A549 (cell line): ENCODE measurements at regions not wholly inside any gene's neighbourhood (a gene's known extent, or its start where the extent isn't known, plus 50 kb on each side); places are given as distances from the start of the nearest gene placed in this dataset.

Experiments
- CEBPB ChIP-seq, 2 experiments: fragments of >200 bp in 1 of 2; sonication (Bioruptor Twin) in 1 of 2; formaldehyde crosslinking in 1 of 2; IDR thresholded peaks; 2 replicates each; pipeline ENCODE4 v1.6.1; 2012 to 2016
- CHD2 ChIP-seq: fragments of 150-350 bp; IDR thresholded peaks from 2 replicates; pipeline ENCODE4 v1.6.1; 2014; ENCODE audit warnings: low read length; ENCODE audit not compliant: partially characterized antibody
- FOSL2 ChIP-seq, 2 experiments: fragments of 450-650 bp in 1 of 2; fragments of >200 bp in 1 of 2; sonication (Bioruptor Twin) in 1 of 2; formaldehyde crosslinking; IDR thresholded peaks; 2 replicates each; pipeline versions ENCODE4 v1.5.0 to v1.6.1; 2016 to 2020; ENCODE audit warnings: mild to moderate bottlenecking in 1 of 2, moderate library complexity in 1 of 2
- HEYL ChIP-seq: fragments of 250-450 bp; sonication (Bioruptor Pico); IDR thresholded peaks from 2 replicates; pipeline ENCODE4 v1.8.0; 2021; ENCODE audit warnings: mild to moderate bottlenecking, moderate library complexity
- JUN ChIP-seq, 2 experiments: fragments of >200 bp; sonication (Bioruptor Twin); formaldehyde crosslinking; IDR thresholded peaks; 2 replicates in 1 of 2; 3 replicates in 1 of 2; pipeline ENCODE4 v1.6.1; 2016 to 2017
- MYC ChIP-seq: IDR thresholded peaks from 2 replicates; pipeline ENCODE4 v1.6.1; 2012; ENCODE audit warnings: mild to moderate bottlenecking, inconsistent platforms, low read length, improper control_type of control experiment, borderline replicate concordance
- POLR2A ChIP-seq: IDR thresholded peaks from 2 replicates; pipeline ENCODE4 v1.6.1; 2012; ENCODE audit warnings: mild to moderate bottlenecking, low read length
- RAD21 ChIP-seq, 2 experiments: fragments of >200 bp in 1 of 2; sonication (Bioruptor Twin) in 1 of 2; formaldehyde crosslinking in 1 of 2; IDR thresholded peaks in 1 of 2; conservative IDR thresholded peaks in 1 of 2; 2 replicates in 1 of 2; 3 replicates in 1 of 2; pipeline ENCODE4 v1.6.1; 2012 to 2018; ENCODE audit warnings: inconsistent platforms in 1 of 2
- TF ChIP-seq, protein P1 (sequence below): fragments of >200 bp; sonication (Bioruptor Twin); formaldehyde crosslinking; IDR thresholded peaks from 3 replicates; pipeline ENCODE4 v1.5.1; 2016
- TF ChIP-seq, protein P2 (sequence below): fragments of 200-600 bp; sonication (generic); IDR thresholded peaks from 2 replicates; pipeline ENCODE4 v1.6.1; 2016; ENCODE audit warnings: antibody characterized with exemption, mild to moderate bottlenecking, moderate library complexity

DNA sequence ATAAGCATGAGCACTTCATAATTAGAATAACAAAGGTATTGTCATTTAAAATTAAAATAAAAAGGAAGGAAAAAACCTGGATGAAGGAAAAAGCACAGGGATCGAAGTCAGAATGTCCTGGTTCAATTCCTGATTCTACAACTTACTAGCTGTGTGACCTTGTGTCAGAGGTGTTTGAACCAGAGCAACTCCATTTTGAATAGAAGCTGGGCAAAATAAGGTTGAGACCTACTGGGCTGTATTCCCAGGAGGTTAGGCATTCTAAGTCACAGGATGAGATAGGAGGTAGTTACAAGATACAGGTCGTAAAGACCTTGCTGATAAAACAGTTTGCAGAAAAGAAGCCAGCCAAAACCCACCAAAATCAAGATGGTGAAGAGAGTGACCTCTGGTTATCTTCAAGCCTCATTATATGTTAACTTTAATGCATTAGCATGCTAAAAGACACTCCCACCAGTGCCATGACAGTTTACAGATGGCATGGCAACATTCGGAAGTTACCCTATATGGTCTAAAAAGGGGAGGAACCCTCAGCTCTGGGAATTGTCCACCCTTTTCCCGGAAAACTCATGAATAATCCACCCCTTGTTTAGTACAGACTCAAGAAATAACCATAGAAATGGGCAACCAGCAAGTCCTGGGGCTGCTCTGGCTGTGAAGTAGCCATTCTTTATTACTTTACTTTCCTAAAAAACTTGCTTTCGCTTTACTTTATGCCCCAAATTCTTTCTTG, 412.7 kb downstream of the PIK3R1 start:
- TF ChIP-seq, protein P1, sequence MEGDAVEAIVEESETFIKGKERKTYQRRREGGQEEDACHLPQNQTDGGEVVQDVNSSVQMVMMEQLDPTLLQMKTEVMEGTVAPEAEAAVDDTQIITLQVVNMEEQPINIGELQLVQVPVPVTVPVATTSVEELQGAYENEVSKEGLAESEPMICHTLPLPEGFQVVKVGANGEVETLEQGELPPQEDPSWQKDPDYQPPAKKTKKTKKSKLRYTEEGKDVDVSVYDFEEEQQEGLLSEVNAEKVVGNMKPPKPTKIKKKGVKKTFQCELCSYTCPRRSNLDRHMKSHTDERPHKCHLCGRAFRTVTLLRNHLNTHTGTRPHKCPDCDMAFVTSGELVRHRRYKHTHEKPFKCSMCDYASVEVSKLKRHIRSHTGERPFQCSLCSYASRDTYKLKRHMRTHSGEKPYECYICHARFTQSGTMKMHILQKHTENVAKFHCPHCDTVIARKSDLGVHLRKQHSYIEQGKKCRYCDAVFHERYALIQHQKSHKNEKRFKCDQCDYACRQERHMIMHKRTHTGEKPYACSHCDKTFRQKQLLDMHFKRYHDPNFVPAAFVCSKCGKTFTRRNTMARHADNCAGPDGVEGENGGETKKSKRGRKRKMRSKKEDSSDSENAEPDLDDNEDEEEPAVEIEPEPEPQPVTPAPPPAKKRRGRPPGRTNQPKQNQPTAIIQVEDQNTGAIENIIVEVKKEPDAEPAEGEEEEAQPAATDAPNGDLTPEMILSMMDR = no peak
- TF ChIP-seq POLR2A (no peak), HEYL (CRISPR knock-in tag) (no peak), CHD2 (no peak), FOSL2 (IDR thresholded peaks at IDR 0.05) (no peak), FOSL2 (CRISPR knock-in tag; IDR thresholded peaks at IDR 0.05) (no peak), CEBPB (IDR thresholded peaks at IDR 0.05) (no peak), RAD21 (conservative IDR thresholded peaks at IDR 0.05 in 1 of 2, IDR thresholded peaks at IDR 0.05 in 1 of 2) (no peak), JUN (IDR thresholded peaks at IDR 0.05) (no peak), MYC (no peak)
- TF ChIP-seq, protein P2, sequence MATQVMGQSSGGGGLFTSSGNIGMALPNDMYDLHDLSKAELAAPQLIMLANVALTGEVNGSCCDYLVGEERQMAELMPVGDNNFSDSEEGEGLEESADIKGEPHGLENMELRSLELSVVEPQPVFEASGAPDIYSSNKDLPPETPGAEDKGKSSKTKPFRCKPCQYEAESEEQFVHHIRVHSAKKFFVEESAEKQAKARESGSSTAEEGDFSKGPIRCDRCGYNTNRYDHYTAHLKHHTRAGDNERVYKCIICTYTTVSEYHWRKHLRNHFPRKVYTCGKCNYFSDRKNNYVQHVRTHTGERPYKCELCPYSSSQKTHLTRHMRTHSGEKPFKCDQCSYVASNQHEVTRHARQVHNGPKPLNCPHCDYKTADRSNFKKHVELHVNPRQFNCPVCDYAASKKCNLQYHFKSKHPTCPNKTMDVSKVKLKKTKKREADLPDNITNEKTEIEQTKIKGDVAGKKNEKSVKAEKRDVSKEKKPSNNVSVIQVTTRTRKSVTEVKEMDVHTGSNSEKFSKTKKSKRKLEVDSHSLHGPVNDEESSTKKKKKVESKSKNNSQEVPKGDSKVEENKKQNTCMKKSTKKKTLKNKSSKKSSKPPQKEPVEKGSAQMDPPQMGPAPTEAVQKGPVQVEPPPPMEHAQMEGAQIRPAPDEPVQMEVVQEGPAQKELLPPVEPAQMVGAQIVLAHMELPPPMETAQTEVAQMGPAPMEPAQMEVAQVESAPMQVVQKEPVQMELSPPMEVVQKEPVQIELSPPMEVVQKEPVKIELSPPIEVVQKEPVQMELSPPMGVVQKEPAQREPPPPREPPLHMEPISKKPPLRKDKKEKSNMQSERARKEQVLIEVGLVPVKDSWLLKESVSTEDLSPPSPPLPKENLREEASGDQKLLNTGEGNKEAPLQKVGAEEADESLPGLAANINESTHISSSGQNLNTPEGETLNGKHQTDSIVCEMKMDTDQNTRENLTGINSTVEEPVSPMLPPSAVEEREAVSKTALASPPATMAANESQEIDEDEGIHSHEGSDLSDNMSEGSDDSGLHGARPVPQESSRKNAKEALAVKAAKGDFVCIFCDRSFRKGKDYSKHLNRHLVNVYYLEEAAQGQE = no peak
